Transverse colon (tissue), 4 donors: ENCODE measurements at regions not wholly inside any gene's neighbourhood (a gene's known extent, or its start where the extent isn't known, plus 50 kb on each side); places are given as distances from the start of the nearest gene placed in this dataset.

Source experiments
- EP300 ChIP-seq: sonication (generic); formaldehyde crosslinking; IDR thresholded peaks from one replicate; pipeline ENCODE4 v1.6.1; 2017; ENCODE audit warnings: antibody characterized with exemption, low read depth
- POLR2A ChIP-seq: fragments of 450-650 bp; IDR thresholded peaks from one replicate; pipeline ENCODE4 v1.6.1; 2016; ENCODE audit warnings: antibody characterized with exemption, mild to moderate bottlenecking, moderate library complexity
- POLR2AphosphoS5 ChIP-seq, 3 donors: sonication (generic); formaldehyde crosslinking; IDR thresholded peaks; one replicate each; pipeline ENCODE4 v1.6.1; 2016; ENCODE audit warnings: antibody characterized with exemption in 3 of 3
- TF ChIP-seq, protein P1 (sequence below), 5 experiments: fragments of 200-600 bp in 3 of 5; fragments of 450-650 bp in 2 of 5; sonication (generic) in 3 of 5; IDR thresholded peaks; 1 replicate in 2 of 5; 2 replicates in 3 of 5; pipeline ENCODE4 v1.5.1; 2016 to 2017; ENCODE audit warnings: antibody characterized with exemption in 5 of 5, inconsistent platforms in 3 of 5, mild to moderate bottlenecking in 2 of 5, moderate library complexity in 1 of 5

DNA sequence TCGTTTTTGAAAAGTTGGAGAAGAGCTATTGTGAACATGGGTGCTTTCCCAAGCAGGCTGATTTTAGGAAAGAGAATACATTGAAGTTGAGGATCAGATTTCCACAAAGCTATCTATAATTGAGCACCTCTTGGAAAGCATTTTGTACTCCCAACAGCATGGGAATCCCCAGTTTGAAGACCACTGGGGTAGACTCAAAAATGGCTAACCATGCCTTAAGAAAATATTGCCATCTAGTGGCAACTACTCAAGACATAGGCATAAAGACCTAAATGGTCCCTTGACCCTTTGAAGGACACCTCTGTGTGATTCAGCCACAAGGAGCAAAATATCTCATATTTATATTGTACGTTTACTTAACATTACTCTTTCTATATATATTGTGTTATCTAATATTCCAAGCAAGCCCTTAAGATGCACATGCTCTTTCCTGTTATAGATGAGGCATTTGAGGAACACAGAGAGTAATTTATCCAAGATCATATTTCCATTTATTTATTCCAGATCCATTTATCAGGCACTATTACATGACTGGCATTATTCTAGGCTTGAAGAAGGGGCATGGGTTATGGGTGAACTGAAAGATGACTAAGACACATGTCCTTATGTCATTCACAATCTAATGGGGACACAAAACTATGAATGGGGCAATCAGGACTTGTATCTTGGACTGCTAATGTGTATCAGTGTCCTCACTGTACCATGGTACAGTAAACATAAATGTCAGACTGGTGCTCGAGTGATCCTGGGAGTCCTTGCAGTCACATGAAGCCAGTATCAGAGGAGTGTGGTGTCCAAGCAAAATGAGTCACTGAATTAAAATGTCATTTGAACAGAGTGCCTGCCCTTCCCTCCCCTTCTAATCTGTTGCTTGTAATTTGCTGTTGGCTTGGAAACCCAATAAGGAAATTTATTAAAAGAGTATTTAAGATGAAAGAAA lies 121.0 kb upstream of the XPO1 start:
- TF ChIP-seq EP300 (no peak), POLR2AphosphoS5 (IDR thresholded peaks at IDR 0.05) (no peak), POLR2A (no peak)
- TF ChIP-seq, protein P1, sequence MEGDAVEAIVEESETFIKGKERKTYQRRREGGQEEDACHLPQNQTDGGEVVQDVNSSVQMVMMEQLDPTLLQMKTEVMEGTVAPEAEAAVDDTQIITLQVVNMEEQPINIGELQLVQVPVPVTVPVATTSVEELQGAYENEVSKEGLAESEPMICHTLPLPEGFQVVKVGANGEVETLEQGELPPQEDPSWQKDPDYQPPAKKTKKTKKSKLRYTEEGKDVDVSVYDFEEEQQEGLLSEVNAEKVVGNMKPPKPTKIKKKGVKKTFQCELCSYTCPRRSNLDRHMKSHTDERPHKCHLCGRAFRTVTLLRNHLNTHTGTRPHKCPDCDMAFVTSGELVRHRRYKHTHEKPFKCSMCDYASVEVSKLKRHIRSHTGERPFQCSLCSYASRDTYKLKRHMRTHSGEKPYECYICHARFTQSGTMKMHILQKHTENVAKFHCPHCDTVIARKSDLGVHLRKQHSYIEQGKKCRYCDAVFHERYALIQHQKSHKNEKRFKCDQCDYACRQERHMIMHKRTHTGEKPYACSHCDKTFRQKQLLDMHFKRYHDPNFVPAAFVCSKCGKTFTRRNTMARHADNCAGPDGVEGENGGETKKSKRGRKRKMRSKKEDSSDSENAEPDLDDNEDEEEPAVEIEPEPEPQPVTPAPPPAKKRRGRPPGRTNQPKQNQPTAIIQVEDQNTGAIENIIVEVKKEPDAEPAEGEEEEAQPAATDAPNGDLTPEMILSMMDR (IDR thresholded peaks at IDR 0.05): peak in 4 of 5 experiments; percentile 48 to 53 (median 50)
